Erythroblast (primary cell): ENCODE measurements at regions not wholly inside any gene's neighbourhood (a gene's known extent, or its start where the extent isn't known, plus 50 kb on each side); places are given as distances from the start of the nearest gene placed in this dataset.

Experiments
- GATA1 ChIP-seq: IDR thresholded peaks from 2 replicates; pipeline ENCODE4 v1.6.1; 2011; ENCODE audit warnings: low read depth, mild to moderate bottlenecking, control low read depth, low read length, moderate library complexity
- POLR2A ChIP-seq: IDR thresholded peaks from 2 replicates; pipeline ENCODE4 v1.6.1; 2011; ENCODE audit warnings: mild to moderate bottlenecking, low read length

GRCh38 chr14:40576880-40577478 lies 1029.7 kb upstream of the LRFN5 start:
- TF ChIP-seq POLR2A = no peak
- no peak for TF ChIP-seq GATA1
